ENCODE measurements at regions not wholly inside any gene's neighbourhood (a gene's known extent, or its start where the extent isn't known, plus 50 kb on each side); places are given as distances from the start of the nearest gene placed in this dataset.

DNA sequence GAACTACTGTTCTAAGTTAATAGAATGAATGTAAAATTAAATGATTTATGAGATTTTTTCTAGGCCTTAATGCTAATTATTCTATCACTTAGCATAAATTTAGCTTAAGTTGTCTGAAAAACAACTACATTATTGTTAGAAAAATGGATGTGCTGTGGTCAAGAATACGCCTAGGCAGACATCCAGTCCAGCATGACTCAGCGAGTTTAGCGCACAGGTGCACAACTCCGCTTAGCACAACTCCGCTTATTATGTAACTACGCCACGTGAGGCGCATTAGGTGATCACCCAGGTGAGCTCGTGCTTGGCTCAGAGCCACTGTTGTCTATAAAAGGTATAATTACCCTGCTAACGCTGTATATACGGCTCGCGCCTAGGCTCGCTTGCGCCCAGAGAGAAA, 1043.6 kb upstream of the ADGRL4 start:
- H3K27ac Mint-ChIP-seq (ENCODE audit: unreplicated experiment): no peak overlapping the region
- ChIA-PET CTCF (no interaction called here), POLR2A (no interaction called here)
- Histone ChIP-seq H3K4me3 (ENCODE audit: low read depth, low read length) (no peak overlapping the region), H3K27me3 (replicated peaks; ENCODE audit: control insufficient read depth, insufficient read depth, low read length) (no peaks in the 10 kb centered on the region), H3K4me1 (no peaks in the 10 kb centered on the region), H3K36me3 (ENCODE audit: control insufficient read depth, insufficient read depth, low read length) (no peaks in the 10 kb centered on the region), H3K9me3 (no peaks in the 10 kb centered on the region)
- H3K9me3 Mint-ChIP-seq (ENCODE audit: unreplicated experiment): no peaks in the 10 kb centered on the region
- DNase-seq: no peak
- no peaks in the 10 kb centered on the region for H3K27me3 Mint-ChIP-seq (ENCODE audit: insufficient read depth, unreplicated experiment)
- intact Hi-C loops (cut with micrococcal nuclease; ENCODE audit: unreplicated experiment): no loop called here
- no peak overlapping the region for H3K4me3 Mint-ChIP-seq (ENCODE audit: unreplicated experiment)
- BruUV-seq (replicated peaks): no TSS peak
- no peaks in the 10 kb centered on the region for H3K36me3 Mint-ChIP-seq (ENCODE audit: insufficient read depth, unreplicated experiment)
- TF ChIP-seq, protein P1, sequence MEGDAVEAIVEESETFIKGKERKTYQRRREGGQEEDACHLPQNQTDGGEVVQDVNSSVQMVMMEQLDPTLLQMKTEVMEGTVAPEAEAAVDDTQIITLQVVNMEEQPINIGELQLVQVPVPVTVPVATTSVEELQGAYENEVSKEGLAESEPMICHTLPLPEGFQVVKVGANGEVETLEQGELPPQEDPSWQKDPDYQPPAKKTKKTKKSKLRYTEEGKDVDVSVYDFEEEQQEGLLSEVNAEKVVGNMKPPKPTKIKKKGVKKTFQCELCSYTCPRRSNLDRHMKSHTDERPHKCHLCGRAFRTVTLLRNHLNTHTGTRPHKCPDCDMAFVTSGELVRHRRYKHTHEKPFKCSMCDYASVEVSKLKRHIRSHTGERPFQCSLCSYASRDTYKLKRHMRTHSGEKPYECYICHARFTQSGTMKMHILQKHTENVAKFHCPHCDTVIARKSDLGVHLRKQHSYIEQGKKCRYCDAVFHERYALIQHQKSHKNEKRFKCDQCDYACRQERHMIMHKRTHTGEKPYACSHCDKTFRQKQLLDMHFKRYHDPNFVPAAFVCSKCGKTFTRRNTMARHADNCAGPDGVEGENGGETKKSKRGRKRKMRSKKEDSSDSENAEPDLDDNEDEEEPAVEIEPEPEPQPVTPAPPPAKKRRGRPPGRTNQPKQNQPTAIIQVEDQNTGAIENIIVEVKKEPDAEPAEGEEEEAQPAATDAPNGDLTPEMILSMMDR (IDR thresholded peaks at IDR 0.05; ENCODE audit: insufficient read depth in 1 of 2, low read depth in 1 of 2, low read length in 1 of 2, severe bottlenecking in 1 of 2, unreplicated experiment in 1 of 2): no peak
- H3K4me1 Mint-ChIP-seq (ENCODE audit: low read depth, unreplicated experiment): no peaks in the 10 kb centered on the region

DNA sequence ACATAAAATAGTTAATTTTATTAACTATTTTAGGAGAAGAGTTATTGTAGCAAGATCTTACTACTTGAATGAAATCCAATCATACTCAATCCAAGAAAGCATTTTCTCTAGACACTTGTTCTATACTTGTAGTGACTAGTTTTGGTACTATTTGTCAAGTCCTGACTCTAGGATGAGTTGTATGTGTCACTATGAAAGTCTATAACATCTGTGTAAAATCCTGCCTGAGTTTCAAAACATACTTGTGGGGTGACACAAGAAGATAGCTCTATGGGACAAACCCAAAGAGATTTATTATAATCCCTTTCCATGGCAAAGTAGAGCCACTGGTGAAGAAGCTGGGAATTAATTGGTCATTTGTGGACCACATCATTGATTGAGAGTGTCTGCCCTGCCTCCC, 1042.2 kb upstream of the ADGRL4 start:
- intact Hi-C loops (cut with micrococcal nuclease; ENCODE audit: unreplicated experiment): no loop called here
- ChIA-PET CTCF (no interaction called here), POLR2A (no interaction called here)
- Histone ChIP-seq H3K36me3 (ENCODE audit: control insufficient read depth, insufficient read depth, low read length) (no peaks in the 10 kb centered on the region), H3K4me3 (ENCODE audit: low read depth, low read length) (no peak overlapping the region), H3K4me1 (no peaks in the 10 kb centered on the region), H3K27me3 (replicated peaks; ENCODE audit: control insufficient read depth, insufficient read depth, low read length) (no peaks in the 10 kb centered on the region), H3K9me3 (no peaks in the 10 kb centered on the region)
- no peak overlapping the region for H3K27ac Mint-ChIP-seq (ENCODE audit: unreplicated experiment)
- no peak for DNase-seq
- no TSS peak for BruUV-seq (replicated peaks)
- no peaks in the 10 kb centered on the region for H3K9me3 Mint-ChIP-seq (ENCODE audit: unreplicated experiment)
- no peaks in the 10 kb centered on the region for H3K27me3 Mint-ChIP-seq (ENCODE audit: insufficient read depth, unreplicated experiment)
- H3K36me3 Mint-ChIP-seq (ENCODE audit: insufficient read depth, unreplicated experiment): no peaks in the 10 kb centered on the region
- no peak overlapping the region for H3K4me3 Mint-ChIP-seq (ENCODE audit: unreplicated experiment)
- TF ChIP-seq, protein P1 (IDR thresholded peaks at IDR 0.05; ENCODE audit: insufficient read depth in 1 of 2, low read depth in 1 of 2, low read length in 1 of 2, severe bottlenecking in 1 of 2, unreplicated experiment in 1 of 2): no peak
- no peaks in the 10 kb centered on the region for H3K4me1 Mint-ChIP-seq (ENCODE audit: low read depth, unreplicated experiment)

DNA sequence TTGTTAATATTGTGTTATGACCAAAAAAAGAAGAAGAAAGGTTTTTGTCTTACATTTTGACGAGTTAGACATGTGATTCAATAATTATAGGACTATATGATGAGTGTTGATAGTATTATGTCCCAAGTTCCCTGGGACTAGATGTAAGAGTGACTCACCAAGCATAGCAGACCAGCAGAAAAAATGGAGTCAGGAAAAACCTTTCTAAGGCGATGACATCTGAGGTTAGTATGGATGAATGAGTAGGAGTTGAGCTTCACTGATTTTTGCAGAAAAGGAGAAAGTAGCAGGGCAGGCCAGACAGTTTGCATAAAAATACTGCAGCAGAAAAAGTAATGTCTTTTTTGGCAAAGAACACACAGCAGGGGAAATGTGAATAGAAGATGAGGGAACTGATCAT, 1041.3 kb upstream of the ADGRL4 start:
- Histone ChIP-seq H3K36me3 (ENCODE audit: control insufficient read depth, insufficient read depth, low read length) (no peaks in the 10 kb centered on the region), H3K27me3 (replicated peaks; ENCODE audit: control insufficient read depth, insufficient read depth, low read length) (no peaks in the 10 kb centered on the region), H3K4me1 (no peaks in the 10 kb centered on the region), H3K9me3 (no peaks in the 10 kb centered on the region), H3K4me3 (ENCODE audit: low read depth, low read length) (no peak overlapping the region)
- no TSS peak for BruUV-seq (replicated peaks)
- POLR2A ChIA-PET: no interaction called here
- Mint-ChIP-seq H3K27me3 (ENCODE audit: insufficient read depth, unreplicated experiment) (no peaks in the 10 kb centered on the region), H3K9me3 (ENCODE audit: unreplicated experiment) (no peaks in the 10 kb centered on the region), H3K4me3 (ENCODE audit: unreplicated experiment) (no peak overlapping the region), H3K36me3 (ENCODE audit: insufficient read depth, unreplicated experiment) (no peaks in the 10 kb centered on the region), H3K27ac (ENCODE audit: unreplicated experiment) (no peak overlapping the region), H3K4me1 (ENCODE audit: low read depth, unreplicated experiment) (no peaks in the 10 kb centered on the region)
- TF ChIP-seq, protein P1 (IDR thresholded peaks at IDR 0.05; ENCODE audit: insufficient read depth in 1 of 2, low read depth in 1 of 2, low read length in 1 of 2, severe bottlenecking in 1 of 2, unreplicated experiment in 1 of 2): no peak
- intact Hi-C loops (cut with micrococcal nuclease; ENCODE audit: unreplicated experiment): no loop called here
- no peak for DNase-seq
- CTCF ChIA-PET: no interaction called here

Data from Caco-2 (cell line).